SU-DHL-6 (cell line): ENCODE measurements at regions not wholly inside any gene's neighbourhood (a gene's known extent, or its start where the extent isn't known, plus 50 kb on each side); places are given as distances from the start of the nearest gene placed in this dataset.

Experiments
- CTCF ChIP-seq: fragments of 200-600 bp; sonication (generic); IDR thresholded peaks from one replicate; pipeline ENCODE4 v1.5.1; 2017; ENCODE audit warnings: antibody characterized with exemption, mild to moderate bottlenecking, low read length, moderate library complexity; ENCODE audit not compliant: insufficient read depth, poor library complexity, severe bottlenecking
- EZH2phosphoT487 ChIP-seq: fragments of 200-600 bp; sonication (generic), shearing (Covaris generic); conservative IDR thresholded peaks from 2 replicates; pipeline ENCODE4 v1.6.1; 2018; ENCODE audit warnings: mild to moderate bottlenecking, antibody characterized with exemption, low read length, moderate library complexity, mixed read lengths

DNA sequence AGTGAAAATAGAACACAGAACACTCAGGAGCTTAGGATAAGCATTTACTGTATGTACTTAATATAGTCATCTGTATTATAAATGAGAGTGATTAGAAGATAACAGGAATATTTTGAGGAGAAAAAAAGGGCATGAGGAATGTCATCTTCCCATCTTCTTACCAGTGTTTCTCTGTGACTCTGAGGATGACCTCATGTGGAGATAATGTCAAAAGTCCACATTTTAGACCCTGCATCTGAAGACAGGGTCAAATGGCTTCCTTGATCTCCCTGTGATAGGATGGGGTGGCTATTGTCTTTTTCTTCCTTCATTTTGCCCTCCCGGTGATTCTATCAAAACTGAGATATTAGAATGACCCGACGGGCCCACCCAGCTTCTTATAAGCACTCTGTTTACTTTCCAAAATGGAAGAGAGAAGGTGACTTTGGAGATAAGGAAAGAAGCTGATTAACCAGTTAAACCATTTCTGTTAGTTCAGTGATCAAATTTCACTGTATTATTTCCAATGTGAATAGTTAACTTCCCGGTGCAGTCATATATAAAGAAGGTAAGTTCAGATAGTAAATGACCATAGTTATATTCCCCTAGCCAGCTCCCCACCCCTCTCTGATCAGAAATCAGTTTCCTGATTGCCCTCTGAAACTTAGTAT lies 115.7 kb upstream of the SALL4 start:
- TF ChIP-seq CTCF = no peak
- TF ChIP-seq EZH2phosphoT487 = no peak
